GM21737 (cell line): ENCODE measurements at regions not wholly inside any gene's neighbourhood (a gene's known extent, or its start where the extent isn't known, plus 50 kb on each side); places are given as distances from the start of the nearest gene placed in this dataset.

Experiments
- ATAC-seq: cut with Tn5 transposase; IDR thresholded peaks from one replicate; pipeline ENCODE4 v1.9.1; 2021; ENCODE audit warnings: mild to moderate bottlenecking, moderate library complexity; ENCODE audit not compliant: unreplicated experiment

- no peak for ATAC-seq
These were observed 184.0 kb upstream of the PARP11 start for GRCh38 chr12:4056910-4057845.

DNA sequence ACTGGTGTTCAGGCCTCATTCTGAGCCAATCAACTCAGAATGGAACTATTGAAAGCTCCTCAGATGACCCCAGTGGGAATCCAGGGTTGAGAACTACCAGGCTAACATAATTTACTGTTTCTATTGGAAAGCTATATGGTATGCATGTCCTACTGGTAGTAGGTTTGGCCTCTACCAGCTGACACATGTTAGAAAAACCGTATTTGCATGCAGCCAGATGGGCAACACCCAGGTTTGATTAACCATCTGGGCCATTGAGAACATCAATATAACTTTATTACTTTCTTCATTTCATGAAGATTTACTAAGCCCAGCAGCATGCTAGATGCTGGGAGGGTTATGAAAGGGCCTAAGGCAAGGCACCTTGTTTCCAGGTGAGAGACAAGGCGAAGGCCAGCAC is 181.4 kb upstream of the PARP11 start:
- ATAC-seq, result no peak

DNA sequence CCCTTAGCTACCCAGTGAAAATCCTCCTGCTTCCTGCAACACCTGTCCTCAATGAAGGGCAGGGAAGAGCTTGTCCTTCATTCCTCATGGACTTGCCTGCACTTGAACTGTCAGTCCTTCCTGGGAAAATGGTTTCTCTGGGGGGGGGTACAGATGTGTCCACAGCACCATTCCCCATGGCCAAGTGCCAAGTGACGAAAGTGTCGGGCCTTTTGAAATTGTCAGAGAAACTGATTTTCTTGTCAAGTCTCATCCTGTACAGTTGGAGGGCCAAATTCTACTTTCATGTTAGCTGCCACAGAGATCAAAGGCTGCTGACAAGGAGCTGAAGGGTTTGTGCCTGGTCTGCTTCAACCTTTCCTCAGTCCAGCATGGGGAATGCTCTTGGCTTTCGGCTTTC is 179.5 kb upstream of the PARP11 start:
- no peak for ATAC-seq

DNA sequence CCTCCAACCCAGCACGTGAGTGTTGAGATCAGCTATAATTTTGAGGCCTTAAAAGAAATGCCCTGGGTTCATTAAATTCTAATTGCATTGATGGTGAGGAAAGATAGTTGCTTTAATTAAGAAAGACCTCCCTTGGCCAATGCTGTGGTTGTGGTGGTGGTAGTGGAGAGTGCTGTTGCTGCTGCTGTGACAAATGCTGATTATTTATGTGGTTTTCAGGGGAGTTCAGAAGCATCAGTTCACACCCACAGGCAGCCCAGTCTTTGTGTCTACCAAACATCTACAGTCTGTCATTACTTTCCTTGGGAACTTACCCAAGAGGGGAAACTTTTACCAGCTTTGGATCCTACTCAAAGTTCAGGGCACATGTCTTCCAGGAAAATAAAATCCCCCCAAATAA is 178.4 kb upstream of the PARP11 start:
- no peak for ATAC-seq

- ATAC-seq, result no peak
These were observed 177.1 kb upstream of the PARP11 start for GRCh38 chr12:4050340-4050739.

- no peak for ATAC-seq
These were observed 176.3 kb upstream of the PARP11 start for GRCh38 chr12:4049298-4050080.

GRCh38 chr12:4047421-4047820 is 174.2 kb upstream of the PARP11 start:
- no peak for ATAC-seq

GRCh38 chr12:4046495-4046840 is 173.3 kb upstream of the PARP11 start:
- no peak for ATAC-seq

- no peak for ATAC-seq
These were observed 172.7 kb upstream of the PARP11 start for GRCh38 chr12:4045786-4046494.

GRCh38 chr12:4044736-4045730 is 171.8 kb upstream of the PARP11 start:
- ATAC-seq, result no peak

- ATAC-seq, result no peak
These were observed 170.9 kb upstream of the PARP11 start for GRCh38 chr12:4044101-4044500.

DNA sequence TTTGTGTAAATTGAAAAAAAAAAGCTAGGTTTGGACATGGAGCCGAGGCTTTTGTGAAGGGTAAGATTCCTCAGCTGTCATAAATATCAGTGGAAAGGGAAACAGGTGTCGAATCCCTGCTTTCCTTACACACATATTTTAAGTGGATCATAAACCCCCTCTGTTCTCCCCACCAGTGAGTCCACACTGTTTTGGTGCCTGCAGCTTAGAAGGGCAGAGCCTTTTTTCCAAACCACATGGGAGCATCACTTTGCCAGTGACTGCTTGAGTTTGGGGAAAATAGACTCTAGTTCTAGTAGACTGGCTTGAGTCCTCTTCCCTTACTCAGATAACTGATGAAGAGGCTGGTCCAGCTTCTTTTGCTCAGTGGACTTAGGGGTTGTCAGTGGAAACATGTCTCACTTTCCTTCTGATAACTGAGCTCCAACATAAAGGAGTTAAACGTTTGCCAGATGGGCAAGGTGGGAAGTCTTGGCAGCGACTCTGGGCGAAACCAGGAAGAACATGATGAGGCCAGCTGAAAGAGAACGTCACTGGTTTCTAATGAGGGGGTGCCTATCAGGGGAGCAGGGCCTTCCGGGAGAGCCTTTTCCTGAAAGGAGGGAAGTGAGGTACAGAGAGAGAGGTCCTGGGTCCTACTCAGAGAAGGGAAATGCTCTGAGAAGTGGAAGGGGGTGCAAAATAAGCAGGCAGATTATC is 168.1 kb upstream of the PARP11 start:
- no peak for ATAC-seq

GRCh38 chr12:4039931-4040330 is 166.7 kb upstream of the PARP11 start:
- no peak for ATAC-seq

DNA sequence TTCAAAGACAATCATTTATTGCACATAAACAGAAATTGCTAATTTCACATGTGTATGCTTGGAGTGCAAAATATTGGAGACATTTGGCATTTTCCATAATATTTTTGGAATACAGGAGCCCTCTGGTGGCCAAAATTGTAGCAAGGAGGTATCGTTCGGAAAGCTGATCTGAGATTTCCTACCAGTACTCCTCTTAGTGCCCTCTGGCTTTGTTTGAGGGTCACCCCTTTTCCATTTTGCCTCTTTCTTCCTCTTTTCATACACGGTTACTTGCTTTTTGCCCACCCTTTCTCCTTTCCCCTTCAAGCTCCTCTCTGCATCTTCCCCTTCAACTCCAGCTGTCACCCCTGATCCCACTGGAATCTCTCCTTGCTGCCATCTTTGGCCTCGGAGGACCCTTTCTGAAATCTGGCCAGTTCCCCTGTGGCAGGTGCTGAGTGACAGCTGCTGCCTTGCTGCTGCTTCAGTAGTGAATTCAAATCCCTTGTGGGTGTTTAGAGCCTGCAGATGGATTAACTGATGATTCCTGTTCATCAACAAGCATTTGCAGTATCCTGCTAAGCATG is 164.6 kb upstream of the PARP11 start:
- ATAC-seq, result no peak

DNA sequence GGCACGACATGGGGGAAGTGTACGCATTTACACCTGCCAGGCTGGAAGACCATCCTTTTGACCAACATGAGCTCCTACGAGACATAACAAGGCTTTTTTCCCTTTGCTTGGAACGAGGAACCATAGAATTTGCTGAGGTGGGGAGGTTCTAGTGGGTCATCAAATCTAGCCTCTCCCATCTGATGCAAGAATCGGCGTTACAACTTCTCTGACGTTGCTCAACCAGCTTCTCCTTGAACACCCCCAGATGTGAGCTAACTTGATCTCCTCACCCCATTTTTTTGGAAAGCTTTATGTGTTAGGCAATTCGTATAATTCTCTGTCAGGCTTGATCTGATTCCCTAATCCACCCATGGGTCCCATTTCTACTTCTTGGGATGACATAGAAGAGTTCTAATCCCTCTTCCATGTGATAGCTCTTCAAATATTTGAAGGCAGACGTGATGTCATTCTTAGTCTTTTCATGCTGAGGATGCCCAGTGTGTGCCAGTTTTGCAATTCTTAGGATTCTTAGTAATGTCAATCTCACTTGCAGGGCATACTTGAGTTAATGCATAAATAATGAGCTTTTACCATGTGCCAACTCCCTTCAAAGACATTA is 163.6 kb upstream of the PARP11 start:
- ATAC-seq, result no peak

- ATAC-seq, result no peak
These were observed 161.7 kb upstream of the PARP11 start for GRCh38 chr12:4034921-4035320.

DNA sequence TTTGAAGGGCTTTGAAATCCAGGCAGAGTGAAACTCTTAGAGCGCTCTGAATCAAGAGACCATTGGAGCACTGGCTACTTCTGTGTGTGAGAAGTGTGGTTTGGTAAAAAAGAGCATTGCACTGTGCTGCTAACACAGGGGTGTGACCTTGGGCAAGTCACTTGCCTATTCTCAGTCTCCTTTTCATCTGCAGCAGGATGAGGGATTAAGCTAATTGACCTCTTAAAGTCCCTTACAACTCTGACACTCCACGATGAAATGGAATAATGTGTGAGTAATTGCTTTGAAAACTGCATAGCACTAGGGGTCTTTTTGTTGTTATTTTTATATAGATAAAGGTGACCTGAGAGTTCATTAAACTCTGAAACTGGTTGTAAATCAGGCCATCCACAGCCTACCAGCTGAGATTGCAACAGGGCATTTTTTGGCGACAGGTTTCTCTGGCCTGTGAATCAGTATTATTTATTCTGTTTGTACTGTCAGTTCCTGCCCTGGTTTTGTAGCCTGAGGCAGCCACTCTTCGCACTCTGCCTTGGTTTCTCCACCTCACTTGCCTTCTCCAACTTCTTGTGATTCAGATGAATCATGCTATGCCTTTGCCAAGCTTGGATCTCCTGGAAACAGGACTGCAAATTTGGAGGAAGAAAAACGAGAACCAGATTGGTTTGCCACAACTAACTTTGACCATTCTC is 159.9 kb upstream of the PARP11 start:
- ATAC-seq, result no peak

DNA sequence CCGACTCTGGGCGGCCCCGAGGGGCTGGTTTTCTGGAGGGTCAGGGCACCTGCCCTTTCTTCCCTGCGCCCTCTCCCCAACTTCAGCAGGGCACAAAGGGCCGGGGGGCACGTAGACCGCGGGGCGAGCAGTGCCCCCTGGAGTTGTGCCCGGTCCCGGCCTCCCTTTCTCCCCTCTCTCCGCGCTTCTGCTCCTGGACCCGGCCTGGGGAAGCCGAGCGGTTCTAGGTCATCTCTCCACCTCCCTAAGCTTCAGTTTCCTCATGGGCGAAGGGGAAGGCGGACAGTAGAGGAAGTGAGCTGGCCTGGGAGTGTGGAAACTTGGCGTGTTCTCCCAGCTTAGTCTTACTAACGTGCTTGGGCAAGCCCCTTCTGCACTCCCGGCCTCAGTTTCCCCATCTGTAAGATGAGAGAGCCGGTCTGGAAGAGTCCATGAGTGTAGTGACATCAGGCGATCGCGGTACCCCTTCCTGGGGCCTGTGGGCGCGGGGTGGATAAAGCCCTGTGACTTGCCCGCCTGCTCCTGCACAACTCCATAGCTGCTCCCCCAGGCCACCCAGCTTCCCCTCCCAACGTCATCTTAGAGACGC is 158.6 kb upstream of the PARP11 start:
- ATAC-seq, result no peak
